ENCODE measurements at regions not wholly inside any gene's neighbourhood (a gene's known extent, or its start where the extent isn't known, plus 50 kb on each side); places are given as distances from the start of the nearest gene placed in this dataset.

- Histone ChIP-seq H3K27me3 (ENCODE audit: insufficient read depth, poor library complexity, severe bottlenecking) (no peaks in the 10 kb centered on the region), H3K27ac (replicated peaks) (no peak overlapping the region), H3K4me3 (replicated peaks; ENCODE audit: insufficient read depth, low read length) (no peak overlapping the region)
- TF ChIP-seq, protein P1, sequence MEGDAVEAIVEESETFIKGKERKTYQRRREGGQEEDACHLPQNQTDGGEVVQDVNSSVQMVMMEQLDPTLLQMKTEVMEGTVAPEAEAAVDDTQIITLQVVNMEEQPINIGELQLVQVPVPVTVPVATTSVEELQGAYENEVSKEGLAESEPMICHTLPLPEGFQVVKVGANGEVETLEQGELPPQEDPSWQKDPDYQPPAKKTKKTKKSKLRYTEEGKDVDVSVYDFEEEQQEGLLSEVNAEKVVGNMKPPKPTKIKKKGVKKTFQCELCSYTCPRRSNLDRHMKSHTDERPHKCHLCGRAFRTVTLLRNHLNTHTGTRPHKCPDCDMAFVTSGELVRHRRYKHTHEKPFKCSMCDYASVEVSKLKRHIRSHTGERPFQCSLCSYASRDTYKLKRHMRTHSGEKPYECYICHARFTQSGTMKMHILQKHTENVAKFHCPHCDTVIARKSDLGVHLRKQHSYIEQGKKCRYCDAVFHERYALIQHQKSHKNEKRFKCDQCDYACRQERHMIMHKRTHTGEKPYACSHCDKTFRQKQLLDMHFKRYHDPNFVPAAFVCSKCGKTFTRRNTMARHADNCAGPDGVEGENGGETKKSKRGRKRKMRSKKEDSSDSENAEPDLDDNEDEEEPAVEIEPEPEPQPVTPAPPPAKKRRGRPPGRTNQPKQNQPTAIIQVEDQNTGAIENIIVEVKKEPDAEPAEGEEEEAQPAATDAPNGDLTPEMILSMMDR (IDR thresholded peaks at IDR 0.05; ENCODE audit: insufficient read depth, low read length): no peak
- TF ChIP-seq GABPA (IDR thresholded peaks at IDR 0.05; ENCODE audit: low read depth) (no peak), SPI1 (IDR thresholded peaks at IDR 0.05; ENCODE audit: borderline replicate concordance, low read depth) (no peak)
- TF ChIP-seq, protein P2, sequence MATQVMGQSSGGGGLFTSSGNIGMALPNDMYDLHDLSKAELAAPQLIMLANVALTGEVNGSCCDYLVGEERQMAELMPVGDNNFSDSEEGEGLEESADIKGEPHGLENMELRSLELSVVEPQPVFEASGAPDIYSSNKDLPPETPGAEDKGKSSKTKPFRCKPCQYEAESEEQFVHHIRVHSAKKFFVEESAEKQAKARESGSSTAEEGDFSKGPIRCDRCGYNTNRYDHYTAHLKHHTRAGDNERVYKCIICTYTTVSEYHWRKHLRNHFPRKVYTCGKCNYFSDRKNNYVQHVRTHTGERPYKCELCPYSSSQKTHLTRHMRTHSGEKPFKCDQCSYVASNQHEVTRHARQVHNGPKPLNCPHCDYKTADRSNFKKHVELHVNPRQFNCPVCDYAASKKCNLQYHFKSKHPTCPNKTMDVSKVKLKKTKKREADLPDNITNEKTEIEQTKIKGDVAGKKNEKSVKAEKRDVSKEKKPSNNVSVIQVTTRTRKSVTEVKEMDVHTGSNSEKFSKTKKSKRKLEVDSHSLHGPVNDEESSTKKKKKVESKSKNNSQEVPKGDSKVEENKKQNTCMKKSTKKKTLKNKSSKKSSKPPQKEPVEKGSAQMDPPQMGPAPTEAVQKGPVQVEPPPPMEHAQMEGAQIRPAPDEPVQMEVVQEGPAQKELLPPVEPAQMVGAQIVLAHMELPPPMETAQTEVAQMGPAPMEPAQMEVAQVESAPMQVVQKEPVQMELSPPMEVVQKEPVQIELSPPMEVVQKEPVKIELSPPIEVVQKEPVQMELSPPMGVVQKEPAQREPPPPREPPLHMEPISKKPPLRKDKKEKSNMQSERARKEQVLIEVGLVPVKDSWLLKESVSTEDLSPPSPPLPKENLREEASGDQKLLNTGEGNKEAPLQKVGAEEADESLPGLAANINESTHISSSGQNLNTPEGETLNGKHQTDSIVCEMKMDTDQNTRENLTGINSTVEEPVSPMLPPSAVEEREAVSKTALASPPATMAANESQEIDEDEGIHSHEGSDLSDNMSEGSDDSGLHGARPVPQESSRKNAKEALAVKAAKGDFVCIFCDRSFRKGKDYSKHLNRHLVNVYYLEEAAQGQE (IDR thresholded peaks at IDR 0.05; ENCODE audit: insufficient replicate concordance, low read depth): no peak
- no peak for DNase-seq (ENCODE audit: low read depth in 1 of 2, low spot score in 1 of 2)
These were observed 278.4 kb upstream of the CCDC54 start for GRCh38 chr3:107098864-107099263.

GRCh38 chr3:107100137-107100536 lies 277.1 kb upstream of the CCDC54 start:
- Histone ChIP-seq H3K4me3 (replicated peaks; ENCODE audit: insufficient read depth, low read length) (no peak overlapping the region), H3K27me3 (ENCODE audit: insufficient read depth, poor library complexity, severe bottlenecking) (no peaks in the 10 kb centered on the region), H3K27ac (replicated peaks) (no peak overlapping the region)
- TF ChIP-seq GABPA (IDR thresholded peaks at IDR 0.05; ENCODE audit: low read depth) (no peak), POLR2AphosphoS5 (IDR thresholded peaks at IDR 0.05; ENCODE audit: low read depth) (no peak), SPI1 (IDR thresholded peaks at IDR 0.05; ENCODE audit: borderline replicate concordance, low read depth) (no peak)
- TF ChIP-seq, protein P1 (IDR thresholded peaks at IDR 0.05; ENCODE audit: insufficient read depth, low read length): no peak
- TF ChIP-seq, protein P2 (IDR thresholded peaks at IDR 0.05; ENCODE audit: insufficient replicate concordance, low read depth): no peak
- no peak for DNase-seq (ENCODE audit: low read depth in 1 of 2, low spot score in 1 of 2)

GRCh38 chr3:107100573-107100972 lies 276.7 kb upstream of the CCDC54 start:
- DNase-seq (ENCODE audit: low read depth in 1 of 2, low spot score in 1 of 2): no peak
- TF ChIP-seq GABPA (IDR thresholded peaks at IDR 0.05; ENCODE audit: low read depth) (no peak), SPI1 (IDR thresholded peaks at IDR 0.05; ENCODE audit: borderline replicate concordance, low read depth) (no peak), POLR2AphosphoS5 (IDR thresholded peaks at IDR 0.05; ENCODE audit: low read depth) (no peak)
- TF ChIP-seq, protein P2 (IDR thresholded peaks at IDR 0.05; ENCODE audit: insufficient replicate concordance, low read depth): no peak
- TF ChIP-seq, protein P1 (IDR thresholded peaks at IDR 0.05; ENCODE audit: insufficient read depth, low read length): no peak
- Histone ChIP-seq H3K27me3 (ENCODE audit: insufficient read depth, poor library complexity, severe bottlenecking) (no peaks in the 10 kb centered on the region), H3K4me3 (replicated peaks; ENCODE audit: insufficient read depth, low read length) (no peak overlapping the region), H3K27ac (replicated peaks) (no peak overlapping the region)

Measured in HL-60 (cell line).